H9 (cell line): ENCODE measurements at regions not wholly inside any gene's neighbourhood (a gene's known extent, or its start where the extent isn't known, plus 50 kb on each side); places are given as distances from the start of the nearest gene placed in this dataset.
"Not testable (repeated sequence)": the region's sequence is repeated elsewhere in the genome, so short reads cannot be mapped to it uniquely, and the experiment has no call there.

Experiments
- DNase-seq: peaks from one replicate; pipeline ENCODE4 v3.0.0-alpha.2; 2017
- H2AFZ ChIP-seq: one replicate; pipeline ENCODE4 v1.6.1; 2013; ENCODE audit warnings: mild to moderate bottlenecking, low read length, control low read depth, moderate library complexity
- H2AK5ac ChIP-seq: 2 replicates; pipeline ENCODE4 v1.6.1; 2013; ENCODE audit warnings: low read length, control low read depth, mixed read lengths; ENCODE audit not compliant: insufficient read length
- H2BK120ac ChIP-seq: one replicate; pipeline ENCODE4 v1.6.1; 2013; ENCODE audit warnings: low read depth, mild to moderate bottlenecking, low read length, control low read depth, inconsistent platforms; ENCODE audit not compliant: poor library complexity, severe bottlenecking
- H2BK12ac ChIP-seq: 2 replicates; pipeline ENCODE4 v1.6.1; 2013; ENCODE audit warnings: low read length, control low read depth, mixed read lengths, low read depth; ENCODE audit not compliant: insufficient read length
- H2BK15ac ChIP-seq: 2 replicates; pipeline ENCODE4 v1.6.1; 2013; ENCODE audit warnings: low read depth, low read length, control low read depth
- H2BK20ac ChIP-seq: one replicate; pipeline ENCODE4 v1.6.1; 2013; ENCODE audit warnings: low read depth, mild to moderate bottlenecking, low read length, control low read depth, inconsistent platforms; ENCODE audit not compliant: poor library complexity, severe bottlenecking
- H2BK5ac ChIP-seq: 2 replicates; pipeline ENCODE4 v1.6.1; 2013; ENCODE audit warnings: low read length, control low read depth, mixed read lengths; ENCODE audit not compliant: insufficient read length
- H3K14ac ChIP-seq: 2 replicates; pipeline ENCODE4 v1.6.1; 2013; ENCODE audit warnings: low read length, control low read depth; ENCODE audit not compliant: insufficient read depth
- H3K18ac ChIP-seq: 2 replicates; pipeline ENCODE4 v1.6.1; 2013; ENCODE audit warnings: low read depth, mild to moderate bottlenecking, mixed read lengths, low read length, control low read depth; ENCODE audit not compliant: insufficient read length
- H3K23ac ChIP-seq: 2 replicates; pipeline ENCODE4 v1.6.1; 2013; ENCODE audit warnings: low read length, control low read depth, mixed read lengths, low read depth; ENCODE audit not compliant: insufficient read length
- H3K23me2 ChIP-seq: 2 replicates; pipeline ENCODE4 v1.6.1; 2013; ENCODE audit warnings: low read depth, mild to moderate bottlenecking, mixed read lengths, low read length, control low read depth; ENCODE audit not compliant: insufficient read length, poor library complexity, severe bottlenecking
- H3K27ac ChIP-seq: 2 replicates; pipeline ENCODE4 v1.5.1; 2013; ENCODE audit warnings: low read length, control low read depth, mixed read lengths, low read depth; ENCODE audit not compliant: insufficient read length
- H3K27me3 ChIP-seq: 2 replicates; pipeline ENCODE4 v1.6.1; 2013; ENCODE audit warnings: low read length, control low read depth, inconsistent platforms; ENCODE audit not compliant: insufficient read depth
- H3K4ac ChIP-seq: 2 replicates; pipeline ENCODE4 v1.6.1; 2013; ENCODE audit warnings: low read depth, mild to moderate bottlenecking, control low read depth, inconsistent platforms, low read length, moderate library complexity
- H3K4me1 ChIP-seq: 2 replicates; pipeline ENCODE4 v1.6.1; 2013; ENCODE audit warnings: low read length, control low read depth, inconsistent platforms; ENCODE audit not compliant: insufficient read depth
- H3K4me2 ChIP-seq: 2 replicates; pipeline ENCODE4 v1.6.1; 2013; ENCODE audit warnings: low read length, control low read depth, mixed read lengths; ENCODE audit not compliant: insufficient read length, insufficient read depth
- H3K56ac ChIP-seq: 2 replicates; pipeline ENCODE4 v1.6.1; 2013; ENCODE audit warnings: low read depth, mild to moderate bottlenecking, mixed read lengths, low read length, control low read depth; ENCODE audit not compliant: insufficient read length
- H3K79me1 ChIP-seq: 2 replicates; pipeline ENCODE4 v1.6.1; 2013; ENCODE audit warnings: low read depth, mild to moderate bottlenecking, moderate library complexity, low read length, control low read depth, inconsistent platforms; ENCODE audit not compliant: insufficient read depth, poor library complexity, severe bottlenecking
- H3K79me2 ChIP-seq: 2 replicates; pipeline ENCODE4 v1.6.1; 2013; ENCODE audit warnings: low read length, control low read depth, inconsistent platforms; ENCODE audit not compliant: insufficient read depth
- H3K9ac ChIP-seq: 2 replicates; pipeline ENCODE4 v1.6.1; 2013; ENCODE audit warnings: low read length, control low read depth, mixed read lengths; ENCODE audit not compliant: insufficient read length; ENCODE audit errors: extremely low read depth
- H3K9me3 ChIP-seq: one replicate; pipeline ENCODE4 v1.6.1; 2013; ENCODE audit warnings: low read depth, low read length, inconsistent platforms; ENCODE audit not compliant: control insufficient read depth
- H3T11ph ChIP-seq: one replicate; pipeline ENCODE4 v1.6.1; 2013; ENCODE audit warnings: mild to moderate bottlenecking, low read length, control low read depth, inconsistent platforms
- H4K20me1 ChIP-seq: one replicate; pipeline ENCODE4 v1.6.1; 2013; ENCODE audit not compliant: control insufficient read depth, insufficient read length, insufficient read depth
- H4K5ac ChIP-seq: 2 replicates; pipeline ENCODE4 v1.6.1; 2013; ENCODE audit warnings: low read depth, mild to moderate bottlenecking, mixed read lengths, low read length, control low read depth; ENCODE audit not compliant: insufficient read length
- H4K8ac ChIP-seq: replicated peaks from 2 replicates; pipeline ENCODE4 v1.6.1; 2013; ENCODE audit warnings: low read length, control low read depth, mixed read lengths, low read depth; ENCODE audit not compliant: insufficient read length
- H4K91ac ChIP-seq: 2 replicates; pipeline ENCODE4 v1.6.1; 2013; ENCODE audit warnings: low read depth, mild to moderate bottlenecking, moderate library complexity, mixed read lengths, low read length, control low read depth; ENCODE audit not compliant: insufficient read length
- H3K27ac Mint-ChIP-seq, 3 experiments: 2 replicates in 2 of 3; 3 replicates in 1 of 3; pipeline ENCODE4 v1.8.0; 2020 to 2021; ENCODE audit warnings: mixed read lengths in 3 of 3, mild to moderate bottlenecking in 1 of 3, moderate library complexity in 1 of 3
- H3K27me3 Mint-ChIP-seq: 2 replicates; pipeline ENCODE4 v1.8.0; 2021; ENCODE audit warnings: low read depth, mild to moderate bottlenecking, moderate library complexity, mixed read lengths
- H3K36me3 Mint-ChIP-seq, 3 experiments: 2 replicates in 2 of 3; 3 replicates in 1 of 3; pipeline ENCODE4 v1.8.0; 2020 to 2021; ENCODE audit warnings: low read depth in 3 of 3, mixed read lengths in 3 of 3; ENCODE audit not compliant: insufficient read depth in 1 of 3
- H3K4me1 Mint-ChIP-seq, 2 experiments: 2 replicates each; pipeline ENCODE4 v1.8.0; 2020; ENCODE audit warnings: mixed read lengths in 2 of 2
- H3K4me3 Mint-ChIP-seq, 2 experiments: 2 replicates in 1 of 2; 3 replicates in 1 of 2; pipeline ENCODE4 v1.8.0; 2020 to 2021; ENCODE audit warnings: mild to moderate bottlenecking in 2 of 2, mixed read lengths in 2 of 2, moderate library complexity in 1 of 2
- H3K9me3 Mint-ChIP-seq, 2 experiments: 2 replicates in 1 of 2; 3 replicates in 1 of 2; pipeline ENCODE4 v1.8.0; 2020; ENCODE audit warnings: mild to moderate bottlenecking in 2 of 2, mixed read lengths in 2 of 2, moderate library complexity in 1 of 2
- CTCF ChIP-seq: fragments of 200-600 bp; sonication (generic); conservative IDR thresholded peaks from 3 replicates; pipeline ENCODE4 v1.8.0; 2021; ENCODE audit warnings: antibody characterized with exemption, mild to moderate bottlenecking
- WGBS: extraction: QIAGEN DNeasy Blood & Tissue Kit; methylation state at CpG from one replicate; pipeline ENCODE4 v1.1.7; 2013; ENCODE audit warnings: missing lambda C conversion rate, low lambda C conversion rate, mixed read lengths; ENCODE audit not compliant: insufficient read length; ENCODE audit errors: extremely low coverage; 5-methylcytosine and 5-hydroxymethylcytosine counted together

- Histone ChIP-seq H4K91ac (no peak overlapping the region), H3K14ac (no peak overlapping the region), H2BK15ac (no peak overlapping the region), H4K20me1 (no peaks in the 10 kb centered on the region), H4K8ac (no peak overlapping the region), H3K27ac (no peak overlapping the region), H3T11ph (no peak overlapping the region), H3K4me2 (no peak overlapping the region), H2BK20ac (no peak overlapping the region), H3K9me3 (no peaks in the 10 kb centered on the region), H2AFZ (no peak overlapping the region), H3K79me1 (no peaks in the 10 kb centered on the region), H3K27me3 (no peaks in the 10 kb centered on the region), H2BK5ac (no peak overlapping the region), H3K79me2 (no peaks in the 10 kb centered on the region), H3K56ac (no peak overlapping the region), H3K23me2 (no peaks in the 10 kb centered on the region), H2BK120ac (no peak overlapping the region), H3K4me1 (no peaks in the 10 kb centered on the region), H3K4ac (no peak overlapping the region), H2AK5ac (no peak overlapping the region), H4K5ac (no peak overlapping the region), H3K23ac (no peak overlapping the region), H2BK12ac (no peak overlapping the region), H3K9ac (no peak overlapping the region), H3K18ac (no peak overlapping the region)
- Mint-ChIP-seq H3K4me1 (peaks cover 9 to 10% of the 10 kb centered on the region in 2 experiments), H3K27me3 (no peaks in the 10 kb centered on the region), H3K4me3 (no peak overlapping the region), H3K9me3 (no peaks in the 10 kb centered on the region), H3K27ac (no peak overlapping the region), H3K36me3 (peaks cover 9 to 12% (median 11%) of the 10 kb centered on the region in 3 experiments; a peak in 4 of 7 replicates)
- DNase-seq, result no peak
- no CpG with 5 or more reads among the region's 22 CpGs for WGBS
- no peak for TF ChIP-seq CTCF
Observed at GRCh38 chr4:3945511-3946290, 179.5 kb downstream of the ADRA2C start.

DNA sequence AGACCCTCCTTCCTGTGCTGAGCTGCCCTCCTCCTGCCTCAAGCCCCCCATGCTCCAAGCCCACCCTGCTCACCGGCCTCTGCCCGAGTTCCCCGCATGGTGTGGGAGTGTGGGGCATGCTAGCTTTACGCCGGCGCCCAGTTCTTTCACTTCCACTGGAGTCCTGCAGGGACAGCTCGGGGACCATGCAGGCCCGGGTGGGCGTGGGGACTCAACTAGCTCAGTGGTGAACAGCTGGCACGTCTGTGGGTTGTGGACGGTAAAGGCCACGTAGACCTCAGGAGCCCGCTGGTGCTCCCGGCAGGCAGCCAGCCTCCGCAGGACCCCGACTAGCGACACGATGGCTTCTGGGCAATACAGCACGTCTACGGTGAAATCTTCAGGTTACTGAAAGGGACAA is 180.4 kb downstream of the ADRA2C start:
- H2BK5ac ChIP-seq, H2AK5ac ChIP-seq, H3K79me1 ChIP-seq, H3K4me2 ChIP-seq, H3K9ac ChIP-seq, H3K9me3 Mint-ChIP-seq, H3K56ac ChIP-seq, H3K27ac ChIP-seq, H4K5ac ChIP-seq, H2BK20ac ChIP-seq, H3K4ac ChIP-seq, H2AFZ ChIP-seq, H2BK15ac ChIP-seq, DNase-seq, H4K91ac ChIP-seq, H2BK12ac ChIP-seq, H3K4me1 ChIP-seq, H3K4me3 Mint-ChIP-seq, H3T11ph ChIP-seq, H3K23ac ChIP-seq, H3K18ac ChIP-seq, H2BK120ac ChIP-seq, H4K8ac ChIP-seq, H3K27me3 Mint-ChIP-seq, H4K20me1 ChIP-seq, H3K9me3 ChIP-seq, H3K27me3 ChIP-seq, H3K23me2 ChIP-seq, H3K14ac ChIP-seq, H3K79me2 ChIP-seq: not testable (repeated sequence)
- peaks cover 9 to 10% of the 10 kb centered on the region in 2 experiments for H3K4me1 Mint-ChIP-seq
- H3K36me3 Mint-ChIP-seq, result peaks cover 9 to 12% (median 11%) of the 10 kb centered on the region in 3 experiments; a peak in 4 of 7 replicates
- H3K27ac Mint-ChIP-seq, result peak overlapping the region in 2 of 3 experiments; percentile 26 to 84; a peak in 3 of 7 replicates
- no CpG with 5 or more reads among the region's 20 CpGs for WGBS
